Endothelial cell of umbilical vein (primary cell): ENCODE measurements at regions not wholly inside any gene's neighbourhood (a gene's known extent, or its start where the extent isn't known, plus 50 kb on each side); places are given as distances from the start of the nearest gene placed in this dataset.

Experiments
- BruUV-seq: library from RNA; stranded (reverse); fragments of 400-500 nt; replicated peaks from 2 replicates; lab custom pipeline; 2021; lab: Mats Ljungman, UMichigan
- CTCF ChIA-PET: fragments of 300-600, 350-600 bp; sonication (Branson Sonifier 250); formaldehyde crosslinking; loops from one replicate; lab custom pipeline; 2021; ENCODE audit warnings: antibody characterized with exemption, inconsistent platforms; lab: Charles Lee
- POLR2A ChIA-PET: fragments of 300-600, 350-600 bp; sonication (Branson Sonifier 250); formaldehyde crosslinking; loops from one replicate; lab custom pipeline; 2021; ENCODE audit warnings: antibody characterized with exemption, inconsistent platforms; lab: Charles Lee
- DNase-seq: peaks from one replicate; pipeline ENCODE4 v3.0.0-alpha.2; 2011; ENCODE audit warnings: low read depth, low spot score
- FAIRE-seq: peaks from 2 replicates; lab custom pipeline; 2011; peaks lifted over from hg19 to GRCh38; lab: Jason Lieb, UNC
- H2AFZ ChIP-seq: 2 replicates; pipeline ENCODE4 v1.6.0; 2012; ENCODE audit warnings: low read depth, low read length, control low read depth, inconsistent platforms
- H3K27ac ChIP-seq: 2 replicates; pipeline ENCODE4 v1.5.1; 2011; ENCODE audit warnings: low read depth, mild to moderate bottlenecking, control low read depth, low read length, moderate library complexity; ENCODE audit not compliant: insufficient read depth
- H3K27me3 ChIP-seq, 2 experiments: 2 replicates each; pipeline versions ENCODE4 v1.6.0 to v1.6.1; 2011; ENCODE audit warnings: low read length in 2 of 2, mixed read lengths in 1 of 2; ENCODE audit not compliant: control insufficient read depth in 2 of 2, insufficient read depth in 2 of 2
- H3K36me3 ChIP-seq, 2 experiments: 2 replicates in 1 of 2; 3 replicates in 1 of 2; pipeline ENCODE4 v1.5.1; 2011; ENCODE audit warnings: low read length in 2 of 2, mild to moderate bottlenecking in 1 of 2, moderate library complexity in 1 of 2; ENCODE audit not compliant: control insufficient read depth in 2 of 2, insufficient read depth in 2 of 2; ENCODE audit errors: extremely low read depth in 1 of 2
- H3K4me1 ChIP-seq: 3 replicates; pipeline ENCODE4 v1.5.1; 2011; ENCODE audit warnings: mild to moderate bottlenecking, low read length; ENCODE audit not compliant: control insufficient read depth, insufficient read depth; ENCODE audit errors: extremely low read depth
- H3K4me2 ChIP-seq: 2 replicates; pipeline ENCODE4 v1.6.1; 2011; ENCODE audit warnings: low read length, control low read depth, mixed read lengths; ENCODE audit not compliant: insufficient read depth
- H3K4me3 ChIP-seq, 3 experiments: fragments of 200-600 bp in 1 of 3; sonication (generic), shearing (Covaris generic) in 1 of 3; replicated peaks in 1 of 3; 2 replicates each; pipeline ENCODE4 v1.5.1; 2011 to 2016; ENCODE audit warnings: control low read depth in 3 of 3, low read length in 3 of 3, mild to moderate bottlenecking in 2 of 3, inconsistent platforms in 1 of 3, low read depth in 1 of 3, moderate library complexity in 1 of 3; ENCODE audit not compliant: insufficient read depth in 1 of 3
- H3K79me2 ChIP-seq: 2 replicates; pipeline ENCODE4 v1.6.0; 2012; ENCODE audit warnings: low read length, inconsistent platforms; ENCODE audit not compliant: control insufficient read depth, insufficient read depth
- H3K9ac ChIP-seq: replicated peaks from 2 replicates; pipeline ENCODE3; 2011; ENCODE audit warnings: low read length, control low read depth; ENCODE audit not compliant: insufficient read depth; ENCODE audit errors: extremely low read depth
- H3K9me1 ChIP-seq: replicated peaks from 3 replicates; pipeline ENCODE4 v1.6.0; 2011; ENCODE audit warnings: mild to moderate bottlenecking, low read length; ENCODE audit not compliant: control insufficient read depth, insufficient read depth; ENCODE audit errors: extremely low read depth
- H3K9me3 ChIP-seq: replicated peaks from 2 replicates; pipeline ENCODE4 v1.5.1; 2012; ENCODE audit warnings: low read length, inconsistent platforms; ENCODE audit not compliant: control insufficient read depth, insufficient read depth
- H4K20me1 ChIP-seq: replicated peaks from 2 replicates; pipeline ENCODE3; 2011; ENCODE audit warnings: mild to moderate bottlenecking, low read length; ENCODE audit not compliant: control insufficient read depth, insufficient read depth; ENCODE audit errors: extremely low read depth
- CTCF ChIP-seq, 2 donors: IDR thresholded peaks; 1 replicate in 1 of 2; 2 replicates in 1 of 2; pipeline ENCODE4 v1.5.1; 2011; ENCODE audit warnings: low read length in 2 of 2, mild to moderate bottlenecking in 2 of 2, moderate library complexity in 2 of 2, control low read depth in 1 of 2, inconsistent platforms in 1 of 2, low read depth in 1 of 2; ENCODE audit not compliant: insufficient read depth in 1 of 2; ENCODE audit errors: extremely low read depth in 1 of 2
- EZH2 ChIP-seq: IDR thresholded peaks from 2 replicates; pipeline ENCODE4 v1.6.1; 2012; ENCODE audit warnings: borderline replicate concordance, low read depth, mild to moderate bottlenecking, moderate library complexity, low read length, inconsistent platforms; ENCODE audit not compliant: severe bottlenecking
- FOS ChIP-seq: IDR thresholded peaks from 2 replicates; pipeline ENCODE4 v1.6.1; 2011; ENCODE audit warnings: mild to moderate bottlenecking, low read length, moderate library complexity, borderline replicate concordance; ENCODE audit not compliant: insufficient read depth
- GATA2 ChIP-seq: IDR thresholded peaks from 2 replicates; pipeline ENCODE4 v1.7.0; 2011; ENCODE audit warnings: low read depth, mild to moderate bottlenecking, moderate library complexity, mixed read lengths, low read length; ENCODE audit not compliant: insufficient read length, insufficient read depth
- JUN ChIP-seq: IDR thresholded peaks from 2 replicates; pipeline ENCODE4 v1.6.1; 2011; ENCODE audit warnings: borderline replicate concordance, low read depth; ENCODE audit not compliant: insufficient read length, insufficient read depth
- MAX ChIP-seq: IDR thresholded peaks from 2 replicates; pipeline ENCODE4 v1.6.1; 2011; ENCODE audit not compliant: insufficient read depth, insufficient read length
- MYC ChIP-seq: IDR thresholded peaks from one replicate; pipeline ENCODE4 v1.6.1; 2011; ENCODE audit warnings: mild to moderate bottlenecking, low read depth, low read length
- POLR2A ChIP-seq: IDR thresholded peaks from 2 replicates; pipeline ENCODE4 v1.6.1; 2012; ENCODE audit warnings: low read depth, mild to moderate bottlenecking, control low read depth, low read length
- POLR2AphosphoS5 ChIP-seq: IDR thresholded peaks from 2 replicates; pipeline ENCODE4 v1.6.1; 2012; ENCODE audit warnings: low read depth, mild to moderate bottlenecking, control low read depth, low read length, moderate library complexity; ENCODE audit not compliant: insufficient read depth
- dilution Hi-C: fragments of 300-500 bp; cut with MboI; formaldehyde crosslinking; loops from one replicate; pipeline ENCODE4 v1.15.0; 2019; ENCODE audit warnings: low sequenced_read_pairs; ENCODE audit not compliant: extremely low pct_ligation_motif_present
- intact Hi-C: fragments of 100-400 bp; cut with micrococcal nuclease; formaldehyde crosslinking; loops from one replicate; pipeline ENCODE4 v1.10.0; 2022

DNA sequence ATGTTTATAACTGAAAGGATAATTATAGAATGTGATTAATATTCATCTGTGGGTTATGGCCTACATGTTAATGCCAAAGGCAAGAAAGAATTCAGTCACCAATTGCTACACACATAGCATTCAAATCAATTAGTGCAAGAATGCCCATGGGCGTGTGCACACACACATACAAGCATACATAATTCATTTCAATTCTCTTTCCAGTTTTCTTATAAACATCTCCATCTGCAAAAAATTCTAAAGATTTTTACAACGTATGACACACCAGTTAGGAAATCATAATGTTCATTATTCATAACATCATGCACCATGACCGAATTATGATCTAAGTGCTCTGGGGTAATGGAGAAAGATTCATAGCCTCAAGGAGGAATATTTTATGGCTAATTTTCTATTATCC is 111.0 kb upstream of the ADTRP start:
- no peaks in the 10 kb centered on the region for H3K9me1 ChIP-seq
- no peaks in the 10 kb centered on the region for H3K79me2 ChIP-seq
- ChIA-PET CTCF (no interaction called here), POLR2A (no interaction called here)
- no peaks in the 10 kb centered on the region for H4K20me1 ChIP-seq
- BruUV-seq: no TSS peak
- FAIRE-seq (no peak), DNase-seq (no peak)
- no peak overlapping the region for H3K9ac ChIP-seq
- H3K4me3 ChIP-seq: no peak overlapping the region
- H3K27ac ChIP-seq: no peak overlapping the region
- no peak overlapping the region for H2AFZ ChIP-seq
- TF ChIP-seq MYC (no peak), POLR2AphosphoS5 (no peak), MAX (no peak), FOS (no peak), CTCF (IDR thresholded peaks at IDR 0.05; ENCODE audit: extremely low read depth in 1 of 2, insufficient read depth in 1 of 2, low read depth in 1 of 2, low read length in 2 of 2) (no peak), JUN (no peak), POLR2A (no peak), GATA2 (no peak), EZH2 (no peak)
- H3K4me1 ChIP-seq: no peaks in the 10 kb centered on the region
- no peak overlapping the region for H3K4me2 ChIP-seq
- dilution Hi-C loops (no loop called here), intact Hi-C loops (no loop called here)
- no peaks in the 10 kb centered on the region for H3K9me3 ChIP-seq
- no peaks in the 10 kb centered on the region for H3K27me3 ChIP-seq
- H3K36me3 ChIP-seq: no peaks in the 10 kb centered on the region
